Esophagus muscularis mucosa (tissue), 3 donors: ENCODE measurements at regions not wholly inside any gene's neighbourhood (a gene's known extent, or its start where the extent isn't known, plus 50 kb on each side); places are given as distances from the start of the nearest gene placed in this dataset.

Source experiments
- CTCF ChIP-seq, 3 experiments: fragments of 200-600 bp in 2 of 3; fragments of 450-650 bp in 1 of 3; sonication (generic) in 2 of 3; IDR thresholded peaks; one replicate each; pipeline ENCODE4 v1.5.1; 2017 to 2019; ENCODE audit warnings: antibody characterized with exemption in 3 of 3, mild to moderate bottlenecking in 2 of 3, moderate library complexity in 1 of 3
- POLR2A ChIP-seq: fragments of 450-650 bp; IDR thresholded peaks from one replicate; pipeline ENCODE4 v1.6.1; 2017; ENCODE audit warnings: antibody characterized with exemption, moderate library complexity, mild to moderate bottlenecking, low read depth

GRCh38 chr19:28615546-28615916, 597.4 kb downstream of the UQCRFS1 start:
- TF ChIP-seq CTCF (IDR thresholded peaks at IDR 0.05) (no peak), POLR2A (no peak)
